ENCODE measurements at regions not wholly inside any gene's neighbourhood (a gene's known extent, or its start where the extent isn't known, plus 50 kb on each side); places are given as distances from the start of the nearest gene placed in this dataset.

DNA sequence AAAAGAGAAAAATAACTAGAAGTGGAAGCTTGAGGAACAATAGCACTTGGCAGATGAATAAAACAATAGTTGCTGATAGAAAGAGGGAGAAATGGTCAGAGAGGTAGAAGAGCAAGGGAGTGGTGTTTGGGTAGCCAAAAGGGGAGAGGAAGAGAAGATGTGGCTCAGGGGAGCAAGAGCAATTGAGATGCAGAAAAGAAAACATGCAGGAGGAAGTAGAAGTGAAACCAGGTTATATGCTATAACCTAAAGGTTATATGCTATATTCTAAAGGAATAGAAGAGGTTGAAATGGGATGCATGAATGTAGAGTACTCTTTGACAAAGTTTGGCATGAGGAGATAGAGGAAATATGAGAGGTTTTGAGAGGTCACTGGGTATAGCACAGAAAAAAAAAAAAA lies 759.5 kb downstream of the SATB2 start:
- FAIRE-seq: no peak

DNA sequence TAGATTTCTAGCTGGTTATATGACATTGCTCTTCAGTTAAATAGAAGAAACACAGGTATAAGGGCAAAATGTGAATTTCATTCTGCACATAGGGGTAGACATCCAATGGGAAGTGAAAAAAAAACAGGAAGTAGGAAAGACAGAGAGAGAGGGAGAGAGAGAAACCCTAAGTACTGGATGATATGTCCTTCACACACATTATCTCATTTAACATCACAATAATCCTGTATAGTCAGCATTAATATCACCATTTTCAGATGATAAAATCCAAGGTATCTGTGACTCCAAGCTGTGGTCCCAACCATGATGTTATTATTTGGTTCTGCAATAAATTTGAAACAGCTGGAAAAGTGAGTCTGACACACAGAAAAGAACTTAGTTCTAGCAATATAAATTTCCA lies 759.9 kb downstream of the SATB2 start:
- no peak for FAIRE-seq

DNA sequence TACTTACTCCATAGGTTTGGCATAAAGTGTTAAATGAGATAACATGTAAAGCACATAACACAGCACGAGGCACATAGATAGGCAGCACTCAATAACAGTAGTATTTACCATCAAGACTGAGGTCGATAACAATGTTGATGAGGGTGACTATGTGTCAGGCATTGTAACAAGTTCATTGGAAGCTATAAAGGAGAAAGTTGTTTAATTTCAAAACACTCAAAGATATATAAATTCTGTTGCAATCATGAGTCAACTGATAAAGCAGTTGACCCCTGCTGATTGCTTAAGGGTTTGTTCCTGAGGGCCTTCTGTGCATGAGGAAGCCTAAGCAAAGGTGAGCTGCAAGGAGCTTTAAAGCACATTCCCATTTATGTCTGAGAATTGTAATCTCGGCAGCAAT lies 760.5 kb downstream of the SATB2 start:
- no peak for FAIRE-seq

DNA sequence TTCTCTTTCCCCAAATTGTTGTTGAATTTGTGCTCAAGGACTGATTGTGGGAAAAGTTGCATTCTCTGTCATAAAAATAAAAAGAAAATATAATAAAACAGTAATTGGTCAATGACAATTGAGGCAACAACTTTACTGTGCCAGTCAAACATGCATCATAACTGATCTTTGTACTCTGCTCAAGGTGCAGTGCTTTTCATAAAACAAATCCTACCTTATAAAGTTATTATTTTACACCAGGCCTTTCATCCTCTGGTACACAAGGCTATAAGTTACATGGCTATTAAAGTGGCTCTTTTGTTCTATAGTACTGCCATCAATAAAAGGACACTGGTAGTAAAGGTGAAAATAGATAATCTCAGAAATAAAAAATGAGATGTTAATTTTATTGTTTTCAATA lies 761.9 kb downstream of the SATB2 start:
- peak; percentile 78 for FAIRE-seq

- FAIRE-seq: no peak
Observed at GRCh38 chr2:198692907-198693510, 764.7 kb downstream of the SATB2 start.

DNA sequence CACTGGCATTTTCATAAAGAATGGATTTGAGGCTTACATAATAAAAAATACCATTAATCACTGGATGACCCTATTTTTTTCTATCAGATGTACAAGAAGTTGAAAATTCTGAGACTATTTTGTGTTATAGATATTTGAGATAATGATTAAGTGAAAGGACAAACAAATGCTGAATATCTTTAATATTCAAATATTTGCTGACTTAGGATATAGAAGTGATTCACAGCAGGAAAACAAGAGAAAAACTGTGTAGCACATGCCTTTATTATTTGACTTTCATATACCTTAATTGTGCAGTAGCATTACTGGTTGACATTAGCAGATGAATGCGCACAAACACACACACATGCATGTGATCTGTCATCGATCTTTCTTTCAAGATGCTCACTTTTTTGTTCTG lies 766.5 kb downstream of the SATB2 start:
- no peak for FAIRE-seq

GRCh38 chr2:198664321-198664720 lies 793.4 kb downstream of the SATB2 start:
- FAIRE-seq: no peak

DNA sequence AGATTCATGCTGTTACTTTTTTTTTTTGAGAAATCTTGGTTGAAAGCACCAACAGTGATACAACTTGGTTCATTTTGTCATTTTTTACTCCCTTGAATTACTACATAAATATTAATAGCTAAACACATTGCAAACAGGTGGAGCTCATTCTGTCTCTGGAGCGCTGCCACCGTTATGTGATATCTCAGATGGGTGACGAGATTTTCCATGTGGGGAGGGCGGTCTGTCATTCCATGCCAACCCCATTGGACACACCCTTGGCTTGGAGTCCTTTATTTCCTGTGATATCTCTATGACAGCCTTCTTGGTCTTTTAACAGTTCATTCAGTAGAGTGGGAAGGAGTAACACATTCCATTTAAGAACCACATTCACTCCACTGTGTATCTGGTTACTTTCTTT lies 794.8 kb downstream of the SATB2 start:
- FAIRE-seq: no peak

GRCh38 chr2:198660501-198660900 lies 797.2 kb downstream of the SATB2 start:
- no peak for FAIRE-seq

DNA sequence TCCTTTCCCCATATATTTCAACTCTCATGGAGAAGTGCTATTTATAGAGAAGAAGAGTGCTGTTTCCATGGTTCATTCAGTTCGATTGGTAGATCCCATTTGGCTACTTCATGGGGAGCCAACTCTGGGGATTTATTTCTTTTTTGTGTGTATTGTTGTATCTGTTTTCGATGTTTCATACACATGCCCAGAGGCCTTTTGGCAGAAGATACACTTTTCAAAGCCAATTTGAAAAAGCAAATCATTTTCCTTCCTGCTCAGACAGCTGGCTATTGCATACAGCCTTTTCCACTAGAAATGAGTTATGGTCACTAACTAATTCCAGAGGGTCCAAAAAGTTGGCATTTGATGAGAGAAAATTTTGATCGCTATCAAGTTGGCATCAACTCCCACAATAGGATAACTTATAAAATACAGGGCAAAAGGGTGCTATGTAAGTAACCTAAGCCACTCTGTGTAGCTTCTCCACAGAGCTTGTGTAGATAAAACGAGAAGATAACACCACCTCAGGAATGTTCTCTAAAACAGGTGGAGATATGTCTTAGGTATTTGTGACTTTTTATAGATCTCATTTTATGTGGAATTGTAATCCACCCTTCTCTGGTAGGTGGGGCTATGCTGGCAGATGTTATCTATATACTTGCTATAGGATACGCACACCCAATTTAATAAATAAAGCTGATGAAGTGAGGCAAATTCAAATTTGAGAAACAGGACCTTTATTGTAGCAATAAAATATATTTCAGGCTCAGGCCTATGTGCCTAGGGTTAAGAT lies 798.5 kb downstream of the SATB2 start:
- no peak for FAIRE-seq

GRCh38 chr2:198657512-198658121 lies 800.1 kb downstream of the SATB2 start:
- no peak for FAIRE-seq

DNA sequence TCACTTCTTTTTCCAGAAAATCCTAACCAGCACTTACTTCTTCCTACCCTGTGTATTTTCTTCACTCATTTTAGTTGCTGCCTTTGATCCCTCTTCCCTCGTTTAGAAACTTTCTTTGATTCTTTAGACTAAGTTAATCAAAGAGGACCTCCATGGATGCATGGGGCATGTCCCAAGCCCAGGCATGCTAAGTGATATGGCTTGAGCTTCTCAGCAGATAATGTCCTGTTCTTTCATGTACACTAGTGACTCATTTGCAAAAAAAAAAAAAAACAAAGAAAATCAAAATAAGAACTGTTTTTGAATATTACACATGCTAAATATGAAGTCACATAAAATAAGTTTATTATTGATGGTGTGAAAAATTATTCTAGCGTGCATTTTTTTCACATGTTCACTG lies 800.9 kb downstream of the SATB2 start:
- peak; percentile 10 for FAIRE-seq

GRCh38 chr2:198654646-198655045 lies 803.1 kb downstream of the SATB2 start:
- no peak for FAIRE-seq

- FAIRE-seq: no peak
Observed at GRCh38 chr2:198653311-198653710, 804.4 kb downstream of the SATB2 start.

- FAIRE-seq: no peak
Observed at GRCh38 chr2:198652461-198652860, 805.3 kb downstream of the SATB2 start.

DNA sequence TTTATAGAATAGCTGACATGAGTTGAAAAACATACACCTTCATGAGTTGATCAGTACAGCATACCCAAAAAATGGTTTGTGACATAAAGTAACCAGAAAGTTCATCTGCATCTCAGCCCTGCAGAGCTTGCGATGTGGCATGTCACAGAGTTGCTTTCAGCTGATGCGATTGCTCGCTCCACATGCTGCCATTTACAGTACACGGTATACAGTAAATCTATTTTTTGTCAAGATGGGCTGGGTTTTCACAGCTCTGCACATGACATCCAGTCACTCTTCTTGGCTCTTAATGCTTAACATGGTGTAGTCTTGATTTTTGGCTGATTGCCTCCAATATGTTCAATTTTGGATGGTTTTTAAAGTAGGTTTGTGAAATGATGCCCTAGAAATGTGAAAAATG lies 811.9 kb downstream of the SATB2 start:
- FAIRE-seq: no peak

DNA sequence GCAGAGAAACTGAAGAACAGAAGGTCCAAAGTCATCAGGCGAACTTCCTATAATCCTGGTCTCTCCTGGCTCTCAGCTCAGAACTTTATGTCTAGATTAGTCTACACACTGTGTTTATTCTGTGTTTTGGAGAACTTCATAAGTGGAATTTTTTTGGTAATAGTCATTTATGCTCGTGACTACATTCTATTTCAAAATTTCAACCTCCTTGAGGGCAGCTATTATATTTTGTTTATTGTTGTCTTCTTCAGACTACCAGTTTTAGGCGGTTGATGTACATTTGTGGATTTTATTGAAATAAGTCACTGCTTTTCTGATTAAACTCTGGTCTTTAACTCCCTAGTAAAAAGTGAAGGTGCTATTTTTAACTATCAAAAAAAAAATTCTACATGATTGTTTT lies 816.6 kb downstream of the SATB2 start:
- no peak for FAIRE-seq

DNA sequence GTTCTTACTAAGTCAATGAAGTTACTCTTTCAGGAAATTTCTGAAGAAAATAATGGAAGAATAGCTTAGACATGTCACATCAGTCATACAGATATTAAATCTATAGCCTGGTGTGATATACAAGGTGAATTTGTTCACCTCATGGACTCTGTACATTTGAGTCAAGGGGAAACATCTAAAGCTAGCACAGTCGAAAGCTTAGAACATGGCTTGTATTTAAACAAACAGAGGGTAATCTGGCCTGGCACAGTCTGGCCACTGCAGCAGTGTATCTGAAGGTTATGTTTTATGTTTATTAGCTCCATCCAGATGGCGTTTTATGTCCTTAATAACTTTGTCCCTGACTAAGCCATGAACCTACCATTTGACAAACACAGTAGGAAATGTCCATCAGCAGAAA lies 817.3 kb downstream of the SATB2 start:
- no peak for FAIRE-seq

DNA sequence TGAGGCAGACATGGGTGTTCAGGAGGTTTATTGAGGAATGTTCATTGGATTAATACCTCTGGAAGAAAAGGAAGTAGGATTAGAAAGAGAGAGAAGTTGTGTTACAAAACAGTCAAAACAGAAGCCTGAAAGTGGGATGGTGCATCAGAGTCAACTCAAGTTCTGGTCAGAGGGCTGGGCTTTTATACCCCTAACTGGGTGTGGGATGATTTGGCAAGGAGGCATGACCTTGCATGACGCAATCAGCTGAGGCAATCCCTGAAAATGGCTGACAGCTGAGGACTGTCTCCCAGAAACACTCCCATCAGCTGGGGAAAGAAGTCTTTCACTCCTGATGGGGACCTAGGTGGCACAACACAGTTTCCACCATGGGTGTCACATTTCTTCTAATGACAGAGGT lies 818.2 kb downstream of the SATB2 start:
- FAIRE-seq: no peak

- FAIRE-seq: no peak
Observed at GRCh38 chr2:198638577-198638976, 819.2 kb downstream of the SATB2 start.

GRCh38 chr2:198630384-198630783 lies 826.0 kb downstream of the PLCL1 start:
- no peak for FAIRE-seq

- no peak for FAIRE-seq
Observed at GRCh38 chr2:198628596-198628995, 824.2 kb downstream of the PLCL1 start.

- FAIRE-seq: no peak
Observed at GRCh38 chr2:198622986-198623730, 818.8 kb downstream of the PLCL1 start.

DNA sequence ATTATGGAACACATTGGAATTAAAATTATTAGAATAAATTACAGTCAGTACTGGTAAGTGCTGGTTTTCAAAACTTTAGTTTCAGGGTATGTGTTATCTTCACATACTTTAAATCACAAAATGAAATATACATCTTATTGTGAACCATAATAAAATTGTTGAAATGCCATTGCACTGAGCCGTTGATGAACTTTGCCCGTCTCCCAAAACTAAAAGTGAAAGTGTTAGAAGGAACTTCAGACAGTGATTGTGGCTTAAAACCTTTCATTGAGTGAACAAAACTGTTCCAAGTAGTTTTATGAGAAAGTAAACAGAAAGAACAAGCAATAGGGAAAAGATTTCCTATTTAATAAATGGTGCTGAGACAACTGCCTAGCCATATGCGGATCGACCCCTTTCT lies 811.6 kb downstream of the PLCL1 start:
- peak; percentile 91 for FAIRE-seq

Data from colon (tissue), 2 donors.